SIG-M5 treated with dmso at 0.1 percent for 504 hours (cell line): ENCODE measurements at regions not wholly inside any gene's neighbourhood (a gene's known extent, or its start where the extent isn't known, plus 50 kb on each side); places are given as distances from the start of the nearest gene placed in this dataset.

ENCODE experiments used
- DNase-seq: peaks from one replicate; lab custom pipeline; 2025; ENCODE audit not compliant: unreplicated experiment; lab: John Stamatoyannopoulos, UW

GRCh38 chr16:80023865-80024264 is 423.3 kb upstream of the MAF start:
- DNase-seq: no peak

GRCh38 chr16:80019395-80019794 is 418.9 kb upstream of the MAF start:
- no peak for DNase-seq

GRCh38 chr16:80018466-80018865 is 417.9 kb upstream of the MAF start:
- no peak for DNase-seq

- no peak for DNase-seq
Observed at GRCh38 chr16:80016731-80017326, 416.3 kb upstream of the MAF start.

- DNase-seq: no peak
Observed at GRCh38 chr16:80015566-80015965, 415.0 kb upstream of the MAF start.

- DNase-seq: peak; percentile 4
Observed at GRCh38 chr16:80014241-80014939, 413.9 kb upstream of the MAF start.

- no peak for DNase-seq
Observed at GRCh38 chr16:80012586-80012985, 412.0 kb upstream of the MAF start.

- no peak for DNase-seq
Observed at GRCh38 chr16:80009971-80010659, 409.6 kb upstream of the MAF start.

GRCh38 chr16:80008857-80009256 is 408.3 kb upstream of the MAF start:
- no peak for DNase-seq

- DNase-seq: no peak
Observed at GRCh38 chr16:80007231-80007630, 406.7 kb upstream of the MAF start.

GRCh38 chr16:80006241-80007215 is 406.0 kb upstream of the MAF start:
- no peak for DNase-seq

GRCh38 chr16:80004113-80004512 is 403.6 kb upstream of the MAF start:
- no peak for DNase-seq

- no peak for DNase-seq
Observed at GRCh38 chr16:80002261-80002660, 401.7 kb upstream of the MAF start.

GRCh38 chr16:79998143-79998542 is 397.6 kb upstream of the MAF start:
- DNase-seq: no peak

- DNase-seq: peak; percentile 1
Observed at GRCh38 chr16:79997257-79997656, 396.7 kb upstream of the MAF start.

GRCh38 chr16:79996321-79996720 is 395.8 kb upstream of the MAF start:
- no peak for DNase-seq

GRCh38 chr16:79995315-79995714 is 394.8 kb upstream of the MAF start:
- no peak for DNase-seq

- no peak for DNase-seq
Observed at GRCh38 chr16:79994418-79994817, 393.9 kb upstream of the MAF start.

GRCh38 chr16:79993629-79994209 is 393.2 kb upstream of the MAF start:
- DNase-seq: no peak

- DNase-seq: no peak
Observed at GRCh38 chr16:79991969-79992368, 391.4 kb upstream of the MAF start.

- DNase-seq: no peak
Observed at GRCh38 chr16:79988721-79989220, 388.2 kb upstream of the MAF start.
